ENCODE measurements at regions not wholly inside any gene's neighbourhood (a gene's known extent, or its start where the extent isn't known, plus 50 kb on each side); places are given as distances from the start of the nearest gene placed in this dataset.

- DNase-seq (ENCODE audit: low read depth), result no peak
Observed at GRCh38 chr6:156125844-156126243, 651.3 kb upstream of the ARID1B start.

- no peak for DNase-seq (ENCODE audit: low read depth)
Observed at GRCh38 chr6:156123731-156124130, 653.4 kb upstream of the ARID1B start.

GRCh38 chr6:156121973-156122372 lies 655.2 kb upstream of the ARID1B start:
- DNase-seq (ENCODE audit: low read depth), result no peak

GRCh38 chr6:156114541-156114940 lies 658.9 kb upstream of the NOX3 start:
- no peak for DNase-seq (ENCODE audit: low read depth)

GRCh38 chr6:156113631-156114030 lies 658.0 kb upstream of the NOX3 start:
- no peak for DNase-seq (ENCODE audit: low read depth)

GRCh38 chr6:156111913-156112312 lies 656.3 kb upstream of the NOX3 start:
- no peak for DNase-seq (ENCODE audit: low read depth)

GRCh38 chr6:156110249-156110648 lies 654.6 kb upstream of the NOX3 start:
- no peak for DNase-seq (ENCODE audit: low read depth)

GRCh38 chr6:156109713-156110112 lies 654.1 kb upstream of the NOX3 start:
- DNase-seq (ENCODE audit: low read depth), result no peak

- DNase-seq (ENCODE audit: low read depth), result no peak
Observed at GRCh38 chr6:156107624-156108101, 652.0 kb upstream of the NOX3 start.

GRCh38 chr6:156102129-156102528 lies 646.5 kb upstream of the NOX3 start:
- DNase-seq (ENCODE audit: low read depth), result no peak

GRCh38 chr6:156098839-156099238 lies 643.2 kb upstream of the NOX3 start:
- no peak for DNase-seq (ENCODE audit: low read depth)

GRCh38 chr6:156087487-156087886 lies 631.8 kb upstream of the NOX3 start:
- no peak for DNase-seq (ENCODE audit: low read depth)

- no peak for DNase-seq (ENCODE audit: low read depth)
Observed at GRCh38 chr6:156082012-156082411, 626.4 kb upstream of the NOX3 start.

GRCh38 chr6:156080371-156080770 lies 624.7 kb upstream of the NOX3 start:
- no peak for DNase-seq (ENCODE audit: low read depth)

GRCh38 chr6:156068881-156069280 lies 613.2 kb upstream of the NOX3 start:
- no peak for DNase-seq (ENCODE audit: low read depth)

- no peak for DNase-seq (ENCODE audit: low read depth)
Observed at GRCh38 chr6:156065849-156066248, 610.2 kb upstream of the NOX3 start.

- no peak for DNase-seq (ENCODE audit: low read depth)
Observed at GRCh38 chr6:156062091-156062563, 606.5 kb upstream of the NOX3 start.

- no peak for DNase-seq (ENCODE audit: low read depth)
Observed at GRCh38 chr6:156061465-156061864, 605.8 kb upstream of the NOX3 start.

- DNase-seq (ENCODE audit: low read depth), result no peak
Observed at GRCh38 chr6:156060013-156060412, 604.4 kb upstream of the NOX3 start.

- no peak for DNase-seq (ENCODE audit: low read depth)
Observed at GRCh38 chr6:156058356-156058755, 602.7 kb upstream of the NOX3 start.

GRCh38 chr6:156057869-156058268 lies 602.2 kb upstream of the NOX3 start:
- no peak for DNase-seq (ENCODE audit: low read depth)

- DNase-seq (ENCODE audit: low read depth), result no peak
Observed at GRCh38 chr6:156056085-156056484, 600.4 kb upstream of the NOX3 start.

- DNase-seq (ENCODE audit: low read depth), result no peak
Observed at GRCh38 chr6:156053626-156054025, 598.0 kb upstream of the NOX3 start.

GRCh38 chr6:156046841-156047449 lies 591.3 kb upstream of the NOX3 start:
- DNase-seq (ENCODE audit: low read depth), result no peak
